HG02571 (cell line): ENCODE measurements at regions not wholly inside any gene's neighbourhood (a gene's known extent, or its start where the extent isn't known, plus 50 kb on each side); places are given as distances from the start of the nearest gene placed in this dataset.

Source experiments
- ATAC-seq: cut with Tn5 transposase; IDR thresholded peaks from one replicate; pipeline ENCODE4 v1.9.1; 2021; ENCODE audit warnings: mild to moderate bottlenecking, moderate library complexity; ENCODE audit not compliant: unreplicated experiment

- ATAC-seq = no peak
Measured at GRCh38 chr20:60466687-60467022, 508.4 kb downstream of the CDH26 start.

DNA sequence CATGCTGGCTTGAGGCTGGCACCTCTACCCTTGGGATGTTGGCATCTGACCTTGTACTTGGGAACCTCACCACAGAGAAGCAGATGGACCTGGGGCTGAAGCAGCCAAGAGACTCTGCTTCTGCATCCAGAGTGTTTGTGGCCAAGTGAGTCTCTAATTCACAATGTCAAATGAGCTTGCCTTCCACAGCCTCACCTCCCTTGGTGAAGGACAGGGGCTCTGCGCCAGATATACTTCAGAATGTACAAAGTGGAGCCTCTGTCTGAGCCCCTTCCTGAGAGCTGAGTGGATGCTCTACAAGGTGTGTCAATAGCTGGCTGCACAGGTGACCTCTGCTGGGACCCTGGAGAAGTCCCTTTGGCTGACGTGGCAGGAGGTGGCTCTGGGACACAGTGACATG lies 508.9 kb downstream of the CDH26 start:
- ATAC-seq = no peak

GRCh38 chr20:60467771-60468170 lies 509.5 kb downstream of the CDH26 start:
- ATAC-seq = no peak

GRCh38 chr20:60469829-60470228 lies 511.6 kb downstream of the CDH26 start:
- no peak for ATAC-seq

DNA sequence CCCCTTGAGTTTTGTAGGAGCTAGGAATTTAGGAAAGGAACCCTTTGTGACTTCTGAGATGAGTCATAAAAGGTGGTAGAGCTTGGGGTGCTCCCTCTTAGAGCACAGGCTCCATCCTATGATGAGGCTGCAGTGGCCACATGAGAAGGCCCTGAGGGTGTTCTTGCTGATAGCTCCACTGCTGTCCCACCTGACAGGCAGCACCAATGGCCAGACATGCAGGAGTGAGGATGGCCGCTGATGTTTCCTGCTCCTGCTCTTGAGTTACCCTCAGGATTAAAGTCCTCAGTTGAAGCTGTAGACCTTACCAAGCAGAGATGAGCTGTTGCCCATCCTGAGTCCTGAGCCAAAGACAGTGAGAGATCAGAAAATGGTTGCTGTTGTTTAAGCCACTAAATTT lies 512.1 kb downstream of the CDH26 start:
- ATAC-seq = no peak

DNA sequence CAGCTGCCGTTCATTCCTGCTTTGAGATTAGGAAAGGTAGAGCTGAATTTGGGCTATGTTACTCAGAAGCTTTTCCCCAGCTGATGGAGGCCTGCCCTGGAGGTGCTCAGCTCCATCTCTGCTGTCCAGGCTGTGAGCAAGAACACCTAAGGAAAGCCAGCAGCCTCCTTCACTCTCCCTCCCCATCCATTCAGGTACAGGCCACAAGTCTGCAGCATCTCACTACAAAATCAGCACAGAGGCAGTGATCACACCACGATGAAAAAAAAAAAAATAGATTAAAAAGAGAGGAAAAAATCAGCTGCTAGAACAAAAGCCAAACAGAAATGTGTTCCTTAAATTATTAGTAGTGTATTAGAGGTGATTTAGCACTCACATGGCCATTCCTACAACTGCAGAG lies 515.0 kb downstream of the CDH26 start:
- ATAC-seq = no peak

DNA sequence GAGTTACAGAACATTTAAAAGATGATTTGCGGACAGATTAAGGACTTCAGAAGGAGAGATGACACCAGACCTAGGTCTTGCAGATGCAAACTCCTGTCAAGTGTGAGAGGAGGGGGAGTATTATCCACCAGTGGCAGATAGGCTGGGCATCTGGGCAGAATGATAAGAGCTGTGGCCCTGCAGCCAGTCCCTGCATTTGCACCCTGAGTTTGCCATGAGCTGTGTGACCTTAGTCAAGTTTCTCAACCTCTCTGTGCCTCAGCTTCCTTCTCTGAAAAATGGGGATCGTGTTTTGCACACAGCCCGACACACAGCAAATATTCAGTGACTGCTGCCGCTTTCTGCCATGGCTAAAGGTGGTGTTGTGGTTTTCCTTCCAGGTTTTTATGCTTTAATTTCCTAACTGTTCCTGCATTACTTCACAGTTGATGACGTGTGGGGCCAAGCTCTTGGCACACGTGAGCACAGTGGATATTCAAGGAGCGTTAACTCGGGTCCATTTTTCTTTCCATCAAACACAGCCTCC lies 516.2 kb downstream of the CDH26 start:
- no peak for ATAC-seq

DNA sequence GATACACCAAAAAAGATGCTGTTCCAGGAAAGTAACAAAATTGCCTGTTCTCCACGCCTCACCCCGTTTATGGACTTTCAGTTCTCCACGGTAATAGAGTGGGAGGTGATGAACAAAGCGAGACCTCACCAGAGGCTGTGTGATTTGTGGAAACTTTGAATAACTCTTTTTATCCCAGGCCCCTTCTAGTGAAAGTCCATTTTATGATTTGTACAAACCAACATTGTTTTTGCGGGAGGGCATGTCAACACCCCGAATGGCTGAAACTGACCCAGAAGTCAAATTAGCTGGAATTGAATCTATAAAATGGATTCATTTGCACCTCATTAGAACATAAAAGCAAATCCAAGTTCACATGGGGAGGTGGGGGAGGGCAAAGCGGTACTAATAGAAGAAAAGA lies 517.8 kb downstream of the CDH26 start:
- ATAC-seq = no peak

- ATAC-seq = no peak
Measured at GRCh38 chr20:60477958-60478357, 519.7 kb downstream of the CDH26 start.

GRCh38 chr20:60478533-60478932 lies 520.3 kb downstream of the CDH26 start:
- ATAC-seq = no peak

DNA sequence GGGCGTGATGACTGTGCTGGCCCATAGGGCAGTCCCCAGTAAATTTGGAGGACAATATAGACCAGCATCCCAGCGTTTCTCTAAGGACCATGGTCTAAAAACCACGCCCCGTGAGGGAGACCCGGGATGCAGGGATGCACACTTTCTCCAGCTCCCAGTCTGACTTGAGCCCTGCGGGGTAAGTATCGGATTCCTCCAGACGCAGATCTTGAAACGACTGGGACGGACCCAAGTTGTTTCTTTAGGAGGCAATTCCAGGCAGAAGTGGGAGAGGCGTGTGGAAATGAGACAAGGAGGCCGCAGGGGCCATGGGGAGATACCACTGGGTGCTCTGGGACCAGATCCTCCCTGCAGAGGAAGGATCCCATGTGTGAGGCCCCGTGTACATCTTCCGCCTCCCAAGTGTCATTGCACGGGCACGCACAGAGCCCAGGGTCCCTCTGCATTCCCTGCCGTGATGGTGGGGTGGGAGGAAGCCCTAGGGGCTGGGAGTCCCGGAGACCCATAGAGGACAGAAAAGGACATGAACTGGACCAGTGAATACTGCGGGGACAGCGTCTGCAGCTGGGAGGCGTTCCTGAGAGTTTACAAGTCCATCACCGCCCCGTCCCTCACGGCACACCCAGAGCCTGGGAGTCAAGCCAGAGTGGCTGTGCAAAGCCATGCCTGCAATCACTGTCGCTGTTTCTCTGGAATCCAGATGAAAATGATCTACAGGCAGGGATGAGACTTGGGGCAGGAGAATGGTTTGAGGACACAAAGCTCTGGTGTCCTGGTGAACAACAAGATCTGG lies 522.9 kb downstream of the CDH26 start:
- ATAC-seq = no peak

DNA sequence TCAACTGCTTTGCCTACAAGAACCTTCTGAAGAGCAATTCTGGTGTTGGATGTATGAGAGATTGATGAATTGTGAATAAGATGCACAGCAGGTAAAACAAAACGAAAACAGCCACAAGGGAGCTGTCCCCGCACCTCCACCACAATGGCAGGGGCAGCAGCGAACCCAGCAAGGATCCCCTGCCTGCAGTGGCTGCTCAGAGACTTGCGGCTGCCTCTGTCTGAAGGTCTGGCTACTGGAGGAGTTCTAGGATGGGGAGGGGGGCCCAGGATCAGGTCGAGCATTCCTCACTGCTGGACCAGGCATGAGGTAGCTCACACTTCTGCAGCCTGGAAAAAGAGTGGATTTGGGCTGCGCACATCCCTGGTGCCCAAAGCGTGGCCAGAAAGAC lies 523.5 kb downstream of the CDH26 start:
- ATAC-seq = no peak

DNA sequence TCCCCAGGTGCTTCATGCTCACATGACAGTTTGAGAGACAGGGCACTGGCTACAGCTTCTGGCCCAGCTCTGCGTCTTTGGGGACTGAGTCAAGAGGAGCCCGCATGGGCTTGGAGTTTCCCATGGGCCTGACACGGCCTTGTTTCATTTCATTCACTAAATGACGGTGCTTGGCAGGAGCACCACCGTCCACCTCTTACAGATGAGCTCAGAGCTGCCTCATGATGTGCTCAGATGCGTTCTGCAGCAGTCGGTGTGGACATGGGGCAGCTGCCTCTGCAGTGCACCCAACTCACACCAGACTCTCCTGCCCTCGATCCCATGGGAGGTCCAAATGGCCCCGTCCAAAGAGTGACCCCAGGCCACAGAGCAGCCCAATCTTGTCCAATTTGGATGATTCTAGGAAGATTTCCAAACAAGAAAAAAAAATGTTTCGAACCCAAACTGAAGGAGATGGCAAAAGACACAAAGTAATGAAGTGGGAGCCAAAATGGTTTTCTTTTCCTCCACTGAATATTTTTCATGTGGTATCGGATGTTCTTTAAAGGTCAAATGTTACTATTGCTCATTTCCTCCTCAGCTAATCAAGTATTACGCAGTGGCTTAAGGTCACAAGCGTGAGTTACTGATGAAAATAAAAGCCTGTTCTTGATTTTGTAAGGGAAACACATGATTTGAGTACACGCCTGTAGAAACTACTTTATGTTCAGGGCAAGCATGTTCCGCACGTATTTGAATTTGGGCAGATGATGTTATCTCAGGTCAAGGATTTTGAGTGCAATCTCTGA lies 524.2 kb downstream of the CDH26 start:
- no peak for ATAC-seq

- ATAC-seq = no peak
Measured at GRCh38 chr20:60483371-60483770, 525.1 kb downstream of the CDH26 start.

DNA sequence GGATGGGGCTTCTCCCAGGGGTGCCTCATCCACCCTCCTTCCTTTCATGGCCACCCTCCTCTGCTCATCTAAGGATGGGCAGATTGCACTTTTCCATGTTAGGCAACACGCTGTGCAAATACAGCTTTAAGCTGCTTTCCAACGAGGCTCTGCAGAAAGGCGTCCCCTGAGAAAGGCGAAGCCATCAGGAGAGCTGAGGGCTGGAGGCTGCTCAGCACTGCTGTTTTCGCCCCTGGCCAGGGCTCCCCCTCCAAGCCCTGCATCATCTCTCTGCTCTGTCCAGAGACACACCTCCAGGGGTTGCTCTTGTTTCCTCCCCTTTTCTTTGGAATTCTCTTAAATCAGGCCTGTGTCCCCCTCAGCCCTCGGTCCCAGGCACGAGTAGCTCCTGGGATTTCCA lies 526.1 kb downstream of the CDH26 start:
- no peak for ATAC-seq

DNA sequence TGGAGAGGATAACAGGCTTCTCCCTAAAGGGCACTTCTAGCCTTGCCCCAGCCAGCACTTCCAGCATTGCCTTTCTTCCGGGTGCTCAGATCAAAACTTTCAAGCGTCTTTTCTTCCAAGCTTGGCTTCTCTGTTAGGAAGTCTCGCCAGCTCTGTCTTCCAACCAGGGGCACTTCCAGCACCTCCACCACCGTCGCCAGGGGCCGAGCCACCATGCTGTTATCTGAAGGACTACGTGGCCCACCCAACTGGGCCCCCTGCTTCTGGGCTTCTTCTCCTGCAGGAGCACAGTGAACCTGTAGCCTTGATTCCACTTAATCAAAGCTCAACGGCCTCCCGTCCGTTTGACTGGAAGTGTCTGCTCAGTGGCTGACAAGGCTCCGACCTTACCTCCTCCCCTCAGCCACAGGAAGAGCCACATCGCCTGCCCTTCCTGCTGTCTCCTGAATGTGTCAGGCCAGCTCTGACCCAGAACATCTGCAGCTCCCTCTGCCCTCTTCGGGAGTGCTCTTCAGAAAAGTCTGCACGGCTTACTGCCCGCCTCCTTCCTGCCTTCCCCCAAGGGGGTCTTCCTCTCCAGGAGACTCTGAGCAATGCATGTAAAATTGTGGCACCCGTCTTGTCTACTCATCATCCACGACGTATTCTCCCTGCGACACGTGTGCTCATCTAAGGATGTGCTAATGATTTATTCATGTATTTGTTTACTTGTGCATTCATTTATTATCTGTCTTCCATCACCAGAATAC lies 527.0 kb downstream of the CDH26 start:
- no peak for ATAC-seq

DNA sequence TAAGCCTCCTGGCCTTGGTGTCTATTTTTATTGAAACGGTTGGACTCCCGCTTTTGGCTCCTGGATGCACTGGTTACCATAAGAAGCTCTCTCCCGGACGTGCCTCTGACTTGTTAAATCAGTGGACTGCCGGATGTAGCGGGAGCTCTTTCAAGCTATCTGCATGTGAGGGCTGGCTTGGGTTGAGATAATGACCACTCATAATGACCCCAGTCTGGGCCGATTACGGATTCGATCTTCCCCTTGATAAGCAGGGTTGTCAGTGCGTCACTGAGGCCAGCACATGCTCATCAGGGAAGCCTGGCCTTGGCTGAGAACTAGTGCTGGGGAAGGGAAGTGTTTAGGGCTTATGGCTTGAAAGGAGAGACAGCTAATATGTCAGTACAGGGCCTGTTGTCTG lies 528.1 kb downstream of the CDH26 start:
- no peak for ATAC-seq

GRCh38 chr20:60486937-60487336 lies 528.7 kb downstream of the CDH26 start:
- no peak for ATAC-seq

DNA sequence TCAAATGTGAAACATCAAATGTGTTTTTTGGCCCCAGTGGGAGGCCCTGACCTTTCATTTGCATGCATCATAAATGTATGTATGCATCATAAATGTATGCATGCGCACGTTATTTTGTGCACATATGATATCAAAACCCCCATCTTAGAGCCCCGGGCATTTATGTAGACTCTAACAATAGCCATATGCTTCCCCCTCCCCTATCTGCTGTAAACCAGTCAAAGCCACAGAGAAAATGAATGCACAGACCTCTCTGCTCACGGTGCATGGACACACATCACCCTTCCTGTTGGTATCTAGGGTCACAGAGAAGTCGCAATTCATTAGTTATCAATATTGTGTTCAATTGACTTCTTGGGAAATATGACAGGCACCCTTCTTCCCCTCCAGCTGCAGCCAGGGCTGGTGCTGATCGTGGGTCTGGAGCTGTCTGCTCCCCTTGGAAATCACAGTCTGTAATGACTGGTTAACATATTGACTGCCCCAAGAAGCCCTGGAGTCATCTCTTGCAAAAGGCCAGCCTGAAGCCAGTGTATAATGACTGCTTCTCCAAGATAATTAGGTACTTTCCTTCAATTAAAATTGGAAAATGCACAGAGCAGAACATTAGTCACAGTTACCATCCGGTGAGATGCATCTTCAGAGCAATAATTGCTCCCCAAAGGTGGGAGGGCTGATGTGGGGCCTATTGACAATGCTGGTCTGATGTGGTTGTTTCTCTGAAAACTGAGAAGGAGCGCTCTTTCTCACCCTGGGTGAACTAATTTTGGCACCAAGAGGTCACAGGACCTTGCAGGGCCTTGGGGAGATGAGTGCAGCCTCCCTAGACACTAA lies 532.2 kb downstream of the CDH26 start:
- ATAC-seq = no peak

GRCh38 chr20:60491051-60491581 lies 532.9 kb downstream of the CDH26 start:
- ATAC-seq = no peak
